Nephron (organoid): ENCODE measurements at regions not wholly inside any gene's neighbourhood (a gene's known extent, or its start where the extent isn't known, plus 50 kb on each side); places are given as distances from the start of the nearest gene placed in this dataset.
"Not testable (repeated sequence)": the region's sequence is repeated elsewhere in the genome, so short reads cannot be mapped to it uniquely, and the experiment has no call there.

ENCODE experiments used
- H3K27ac Mint-ChIP-seq, 3 experiments: 2 replicates each; pipeline ENCODE4 v1.8.0; 2020; ENCODE audit warnings: mixed read lengths in 3 of 3, mild to moderate bottlenecking in 2 of 3, moderate library complexity in 1 of 3
- H3K27me3 Mint-ChIP-seq: 2 replicates; pipeline ENCODE4 v1.8.0; 2021; ENCODE audit warnings: low read depth, mild to moderate bottlenecking, moderate library complexity, mixed read lengths
- H3K36me3 Mint-ChIP-seq: 2 replicates; pipeline ENCODE4 v1.8.0; 2020; ENCODE audit warnings: low read depth, mixed read lengths
- H3K4me1 Mint-ChIP-seq: 2 replicates; pipeline ENCODE4 v1.8.0; 2020; ENCODE audit warnings: mixed read lengths
- H3K4me3 Mint-ChIP-seq, 3 experiments: 2 replicates each; pipeline ENCODE4 v1.8.0; 2020; ENCODE audit warnings: mild to moderate bottlenecking in 3 of 3, mixed read lengths in 3 of 3, moderate library complexity in 2 of 3
- H3K9me3 Mint-ChIP-seq: 2 replicates; pipeline ENCODE4 v1.8.0; 2020; ENCODE audit warnings: mixed read lengths
- TF ChIP-seq, protein P1 (sequence below), 3 experiments: fragments of 200-600 bp; sonication (generic); IDR thresholded peaks; one replicate each; pipeline ENCODE4 v1.5.0; 2021; ENCODE audit warnings: antibody characterized with exemption in 3 of 3; ENCODE audit not compliant: unreplicated experiment in 3 of 3

DNA sequence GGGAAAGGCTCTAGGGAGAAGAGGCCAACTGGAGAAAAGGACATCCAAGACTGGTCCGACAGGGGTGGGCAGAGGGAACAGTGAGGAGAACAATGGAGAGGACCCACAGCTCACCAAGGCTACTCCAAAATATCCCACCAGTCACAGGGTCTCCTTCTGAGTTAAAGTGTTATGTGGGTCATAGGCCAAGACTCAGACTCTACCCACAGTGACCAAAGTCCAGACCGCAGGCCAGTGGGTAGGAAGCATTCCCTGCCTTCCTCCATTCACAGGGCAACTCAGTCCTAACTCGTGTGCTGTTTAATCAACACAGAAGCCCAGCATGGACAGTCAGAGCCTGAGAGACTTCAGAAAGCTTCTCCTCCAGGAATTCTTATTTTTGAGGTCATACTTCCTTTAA is 260.6 kb downstream of the SMAD2 start:
- peaks cover 2% of the 10 kb centered on the region for H3K9me3 Mint-ChIP-seq
- H3K4me1 Mint-ChIP-seq: no peaks in the 10 kb centered on the region
- TF ChIP-seq, protein P1, sequence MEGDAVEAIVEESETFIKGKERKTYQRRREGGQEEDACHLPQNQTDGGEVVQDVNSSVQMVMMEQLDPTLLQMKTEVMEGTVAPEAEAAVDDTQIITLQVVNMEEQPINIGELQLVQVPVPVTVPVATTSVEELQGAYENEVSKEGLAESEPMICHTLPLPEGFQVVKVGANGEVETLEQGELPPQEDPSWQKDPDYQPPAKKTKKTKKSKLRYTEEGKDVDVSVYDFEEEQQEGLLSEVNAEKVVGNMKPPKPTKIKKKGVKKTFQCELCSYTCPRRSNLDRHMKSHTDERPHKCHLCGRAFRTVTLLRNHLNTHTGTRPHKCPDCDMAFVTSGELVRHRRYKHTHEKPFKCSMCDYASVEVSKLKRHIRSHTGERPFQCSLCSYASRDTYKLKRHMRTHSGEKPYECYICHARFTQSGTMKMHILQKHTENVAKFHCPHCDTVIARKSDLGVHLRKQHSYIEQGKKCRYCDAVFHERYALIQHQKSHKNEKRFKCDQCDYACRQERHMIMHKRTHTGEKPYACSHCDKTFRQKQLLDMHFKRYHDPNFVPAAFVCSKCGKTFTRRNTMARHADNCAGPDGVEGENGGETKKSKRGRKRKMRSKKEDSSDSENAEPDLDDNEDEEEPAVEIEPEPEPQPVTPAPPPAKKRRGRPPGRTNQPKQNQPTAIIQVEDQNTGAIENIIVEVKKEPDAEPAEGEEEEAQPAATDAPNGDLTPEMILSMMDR (IDR thresholded peaks at IDR 0.05; ENCODE audit: unreplicated experiment in 3 of 3): no peak
- H3K27ac Mint-ChIP-seq: no peak overlapping the region
- H3K27me3 Mint-ChIP-seq: peaks cover 14% of the 10 kb centered on the region
- no peaks in the 10 kb centered on the region for H3K36me3 Mint-ChIP-seq
- H3K4me3 Mint-ChIP-seq: no peak overlapping the region

DNA sequence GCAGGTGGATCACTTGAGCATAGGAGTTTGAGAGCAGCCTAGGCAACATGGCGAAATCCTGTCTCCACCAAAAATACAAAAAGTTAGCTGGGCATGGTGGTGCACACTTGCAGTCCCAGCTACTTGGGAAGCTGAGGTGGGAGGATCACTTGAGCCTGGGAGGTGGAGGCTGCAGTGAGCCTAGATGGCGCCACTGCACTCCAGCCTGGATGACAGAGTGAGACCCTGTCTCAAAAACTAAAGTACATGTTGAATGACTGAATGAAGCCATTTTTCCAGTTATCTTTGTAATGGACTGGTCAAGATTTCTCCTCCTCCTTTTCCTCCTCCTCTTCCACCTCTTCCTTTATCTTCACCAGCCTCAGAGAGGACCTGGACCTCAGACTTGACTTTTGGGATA is 272.0 kb downstream of the SMAD2 start:
- TF ChIP-seq, protein P1 (IDR thresholded peaks at IDR 0.05; ENCODE audit: unreplicated experiment in 3 of 3): no peak
- Mint-ChIP-seq H3K4me1 (no peaks in the 10 kb centered on the region), H3K27ac (no peak overlapping the region), H3K9me3 (peaks cover 14% of the 10 kb centered on the region), H3K4me3 (no peak overlapping the region), H3K36me3 (peaks cover 5% of the 10 kb centered on the region), H3K27me3 (peaks cover 4% of the 10 kb centered on the region)

DNA sequence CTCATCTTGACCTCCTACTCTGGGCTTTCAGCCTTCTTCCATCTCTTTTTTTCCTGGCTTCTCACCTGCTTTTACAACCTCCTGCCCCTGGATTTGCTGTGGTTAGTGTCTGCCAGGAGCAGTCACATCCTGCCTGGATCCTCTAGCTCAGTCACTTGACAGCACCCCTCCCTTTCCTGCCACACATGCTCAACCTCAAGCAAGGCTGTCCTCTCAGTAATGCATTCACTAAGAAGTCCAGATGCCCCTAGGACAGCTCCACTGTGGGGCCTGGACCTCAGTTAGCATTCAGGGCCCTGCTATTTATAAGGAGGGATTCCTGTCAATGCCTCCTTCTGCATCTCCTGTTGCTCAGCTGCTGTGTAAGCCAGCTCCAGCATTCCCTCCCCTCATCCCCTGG is 275.5 kb downstream of the SMAD2 start:
- Mint-ChIP-seq H3K4me1 (no peaks in the 10 kb centered on the region), H3K9me3 (peaks cover 12% of the 10 kb centered on the region), H3K36me3 (peaks cover 3% of the 10 kb centered on the region), H3K27ac (no peak overlapping the region), H3K4me3 (no peak overlapping the region), H3K27me3 (peaks cover 20% of the 10 kb centered on the region)
- TF ChIP-seq, protein P1 (IDR thresholded peaks at IDR 0.05; ENCODE audit: unreplicated experiment in 3 of 3): no peak

DNA sequence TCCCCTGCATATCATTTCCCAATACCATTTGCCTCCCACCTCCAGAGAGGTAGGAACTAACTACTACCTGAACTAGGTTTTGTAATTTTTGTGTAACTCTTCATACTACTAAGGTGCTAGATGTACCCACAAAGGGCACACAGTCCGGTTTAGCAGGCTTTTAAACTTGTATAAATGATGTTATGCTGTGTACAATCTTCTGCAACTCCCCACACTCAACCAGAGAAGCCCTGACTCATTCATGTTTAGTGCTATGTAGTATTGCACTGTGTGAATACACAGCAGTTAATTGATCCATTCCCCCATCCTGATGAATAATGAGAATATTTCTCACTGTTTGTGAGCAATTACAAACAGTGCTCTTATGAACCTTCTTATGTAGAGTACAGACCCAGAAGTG is 285.6 kb downstream of the SMAD2 start:
- no peaks in the 10 kb centered on the region for H3K36me3 Mint-ChIP-seq
- peaks cover 19% of the 10 kb centered on the region for H3K27me3 Mint-ChIP-seq
- no peak overlapping the region for H3K4me3 Mint-ChIP-seq
- H3K9me3 Mint-ChIP-seq: peaks cover 7% of the 10 kb centered on the region
- TF ChIP-seq, protein P1 (IDR thresholded peaks at IDR 0.05; ENCODE audit: unreplicated experiment in 3 of 3): no peak
- H3K4me1 Mint-ChIP-seq: no peaks in the 10 kb centered on the region
- no peak overlapping the region for H3K27ac Mint-ChIP-seq

DNA sequence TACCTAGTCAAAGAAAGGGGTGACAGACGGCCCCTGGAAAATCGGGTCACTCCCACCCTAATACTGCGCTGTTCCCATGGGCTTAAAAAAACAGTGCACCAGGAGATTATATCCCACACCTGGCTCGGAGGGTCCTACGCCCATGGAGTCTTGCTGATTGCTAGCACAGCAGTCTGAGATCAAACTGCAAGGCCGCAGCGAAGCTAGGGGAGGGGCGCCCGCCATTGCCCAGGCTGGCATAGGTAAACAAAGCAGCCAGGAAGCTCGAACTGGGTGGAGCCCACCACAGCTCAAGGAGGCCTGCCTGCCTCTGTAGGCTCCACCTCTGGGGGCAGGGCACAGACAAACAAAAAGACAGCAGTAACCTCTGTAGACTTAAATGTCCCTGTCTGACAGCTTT is 292.9 kb downstream of the SMAD2 start:
- not testable (repeated sequence) for H3K27me3 Mint-ChIP-seq, H3K27ac Mint-ChIP-seq, H3K9me3 Mint-ChIP-seq, H3K36me3 Mint-ChIP-seq, H3K4me3 Mint-ChIP-seq, H3K4me1 Mint-ChIP-seq

DNA sequence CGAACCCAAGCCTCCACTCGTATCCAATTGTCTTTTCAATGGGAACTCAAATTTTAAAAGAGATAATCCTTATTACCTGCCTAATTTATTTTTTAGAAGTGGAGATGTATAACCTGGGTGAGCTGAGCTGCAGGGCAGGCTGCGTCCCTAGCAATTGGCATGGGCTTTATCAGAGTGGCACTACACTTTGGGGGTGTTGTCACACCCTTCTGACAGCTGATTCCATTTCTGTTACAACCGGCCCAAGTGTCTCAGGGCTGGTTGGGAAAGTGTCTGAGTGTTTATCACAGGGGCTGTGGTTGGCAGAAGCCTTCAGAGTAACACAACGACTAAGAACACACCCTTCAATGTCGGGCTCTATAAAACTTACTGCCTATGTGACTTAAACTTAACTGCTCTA is 295.0 kb downstream of the SMAD2 start:
- TF ChIP-seq, protein P1 (IDR thresholded peaks at IDR 0.05; ENCODE audit: unreplicated experiment in 3 of 3): no peak
- H3K36me3 Mint-ChIP-seq: no peaks in the 10 kb centered on the region
- H3K4me3 Mint-ChIP-seq: no peak overlapping the region
- peaks cover 2% of the 10 kb centered on the region for H3K9me3 Mint-ChIP-seq
- H3K27me3 Mint-ChIP-seq: peaks cover 5% of the 10 kb centered on the region
- H3K27ac Mint-ChIP-seq: no peak overlapping the region
- H3K4me1 Mint-ChIP-seq: peaks cover 5% of the 10 kb centered on the region
